GM12878 (cell line): ENCODE measurements at regions not wholly inside any gene's neighbourhood (a gene's known extent, or its start where the extent isn't known, plus 50 kb on each side); places are given as distances from the start of the nearest gene placed in this dataset.

Experiments used
- ATAC-seq: fragments of 200-7000 bp; cut with Tn5 transposase; 3 replicates; pipeline ENCODE4 v1.9.1; 2020; ENCODE audit warnings: mild to moderate bottlenecking, moderate library complexity
- BruUV-seq: library from RNA; stranded (reverse); fragments of 400-500 nt; replicated peaks from 2 replicates; lab custom pipeline; 2021; lab: Mats Ljungman, UMichigan
- CTCF ChIA-PET: fragments of 300-600 bp; sonication (Branson Sonifier 250); formaldehyde crosslinking; extraction: SDS; loops from one replicate; lab custom pipeline; 2021; ENCODE audit warnings: inconsistent platforms; lab: Yijun Ruan, JAX
- POLR2A ChIA-PET: fragments of 350-600 bp; formaldehyde crosslinking; extraction: SDS; loops from one replicate; lab custom pipeline; 2021; ENCODE audit warnings: inconsistent platforms; lab: Charles Lee
- RAD21 ChIA-PET: fragments of 300-600 bp; sonication (Branson Sonifier 250); formaldehyde crosslinking; loops from one replicate; lab custom pipeline; 2023; ENCODE audit warnings: antibody characterized with exemption; ENCODE audit not compliant: unreplicated experiment; lab: Charles Lee
- SMC1A ChIA-PET: fragments of 300-600 bp; sonication (Branson Sonifier 250); formaldehyde crosslinking; loops from one replicate; lab custom pipeline; 2023; ENCODE audit not compliant: unreplicated experiment, uncharacterized antibody; lab: Charles Lee
- DNase-seq: peaks from one replicate; pipeline ENCODE4 v3.0.0-alpha.2; 2011; ENCODE audit warnings: low read depth, low spot score
- FAIRE-seq: peaks from 3 replicates; lab custom pipeline; 2011; peaks lifted over from hg19 to GRCh38; lab: Jason Lieb, UNC
- H2AFZ ChIP-seq: 2 replicates; pipeline ENCODE4 v1.6.0; 2011; ENCODE audit warnings: low read depth, low read length, control low read depth; ENCODE audit not compliant: control insufficient read depth
- H3K27ac ChIP-seq: 2 replicates; pipeline ENCODE4 v1.5.1; 2011; ENCODE audit warnings: control low read depth; ENCODE audit not compliant: control insufficient read depth, insufficient read depth
- H3K27me3 ChIP-seq, 2 experiments: replicated peaks in 1 of 2; 2 replicates each; pipeline versions ENCODE4 v1.6.0 to v1.6.1; 2011; ENCODE audit warnings: low read length in 1 of 2; ENCODE audit not compliant: control insufficient read depth in 2 of 2, insufficient read depth in 2 of 2
- H3K36me3 ChIP-seq, 2 experiments: 2 replicates each; pipeline ENCODE4 v1.5.1; 2011; ENCODE audit warnings: low read length in 1 of 2; ENCODE audit not compliant: control insufficient read depth in 2 of 2, insufficient read depth in 2 of 2
- H3K4me1 ChIP-seq: 2 replicates; pipeline ENCODE4 v1.6.1; 2011; ENCODE audit warnings: mild to moderate bottlenecking, low read length, moderate library complexity, mixed read lengths; ENCODE audit not compliant: control insufficient read depth, insufficient read depth
- H3K4me2 ChIP-seq: 2 replicates; pipeline ENCODE4 v1.6.0; 2011; ENCODE audit warnings: control low read depth; ENCODE audit not compliant: control insufficient read depth, insufficient read depth
- H3K4me3 ChIP-seq: fragments of 200-600 bp; sonication (generic); 2 replicates; pipeline ENCODE4 v1.5.1; 2016
- H3K79me2 ChIP-seq: 2 replicates; pipeline ENCODE4 v1.6.0; 2011; ENCODE audit warnings: low read length; ENCODE audit not compliant: control insufficient read depth, insufficient read depth
- H3K9ac ChIP-seq: 2 replicates; pipeline ENCODE4 v1.8.0; 2011; ENCODE audit warnings: low read length, control low read depth, mixed read lengths; ENCODE audit not compliant: control insufficient read depth, insufficient read depth
- H3K9me3 ChIP-seq: replicated peaks from 3 replicates; pipeline ENCODE4 v1.5.1; 2011; ENCODE audit warnings: mild to moderate bottlenecking, low read length; ENCODE audit not compliant: control insufficient read depth, insufficient read depth
- H4K20me1 ChIP-seq: 2 replicates; pipeline ENCODE4 v1.6.0; 2011; ENCODE audit not compliant: control insufficient read depth, insufficient read depth
- ASH2L ChIP-seq: fragments of 300-600, 200-600 bp; sonication (generic); IDR thresholded peaks from 2 replicates; pipeline ENCODE4 v1.6.1; 2017; ENCODE audit warnings: low read depth, mild to moderate bottlenecking, borderline replicate concordance
- CBFB ChIP-seq: IDR thresholded peaks from 2 replicates; pipeline ENCODE4 v1.6.1; 2016; ENCODE audit warnings: antibody characterized with exemption, low read depth
- CEBPB ChIP-seq, 2 experiments: fragments of 150-350 bp in 1 of 2; IDR thresholded peaks; 2 replicates each; pipeline ENCODE4 v1.6.1; 2012 to 2014; ENCODE audit warnings: low read depth in 2 of 2, low read length in 2 of 2, borderline replicate concordance in 1 of 2, inconsistent platforms in 1 of 2
- CEBPZ ChIP-seq: fragments of 150-350 bp; IDR thresholded peaks from 2 replicates; pipeline ENCODE4 v1.6.1; 2016; ENCODE audit warnings: low read depth, low read length
- E2F8 ChIP-seq: fragments of 450-650 bp; IDR thresholded peaks from 2 replicates; pipeline ENCODE4 v1.6.1; 2018; ENCODE audit warnings: mild to moderate bottlenecking, low read depth, moderate library complexity; ENCODE audit not compliant: partially characterized antibody
- E4F1 ChIP-seq: fragments of 450-650 bp; IDR thresholded peaks from 2 replicates; pipeline ENCODE4 v1.6.1; 2018; ENCODE audit warnings: borderline replicate concordance, mild to moderate bottlenecking; ENCODE audit not compliant: partially characterized antibody
- EED ChIP-seq: sonication (generic); IDR thresholded peaks from 2 replicates; pipeline ENCODE4 v1.6.1; 2016; ENCODE audit warnings: antibody characterized with exemption, low read depth
- ESRRA ChIP-seq: IDR thresholded peaks from 2 replicates; pipeline ENCODE4 v1.6.1; 2012; ENCODE audit warnings: mild to moderate bottlenecking, low read length, improper control_type of control experiment
- EZH2 ChIP-seq: IDR thresholded peaks from 2 replicates; pipeline ENCODE4 v1.6.1; 2012; ENCODE audit warnings: low read depth, mild to moderate bottlenecking, control low read depth, inconsistent platforms, low read length, borderline replicate concordance; ENCODE audit not compliant: control insufficient read depth
- KAT2A ChIP-seq: conservative IDR thresholded peaks from 2 replicates; pipeline ENCODE4 v1.6.1; 2011; ENCODE audit warnings: low read depth, low read length; ENCODE audit not compliant: control insufficient read depth
- MYB ChIP-seq: fragments of 150-350 bp; IDR thresholded peaks from 2 replicates; pipeline ENCODE4 v1.6.1; 2014; ENCODE audit warnings: mild to moderate bottlenecking, low read depth, low read length, borderline replicate concordance
- SMC3 ChIP-seq: IDR thresholded peaks from 2 replicates; pipeline ENCODE4 v1.6.1; 2011; ENCODE audit warnings: low read length, improper control_type of control experiment, borderline replicate concordance
- SREBF1 ChIP-seq: IDR thresholded peaks from 2 replicates; pipeline ENCODE4 v1.6.1; 2012; ENCODE audit warnings: mild to moderate bottlenecking, low read length
- TARDBP ChIP-seq: IDR thresholded peaks from 2 replicates; pipeline ENCODE4 v1.6.1; 2016; ENCODE audit warnings: borderline replicate concordance
- in situ Hi-C: fragments of 300-500 bp; cut with MboI; formaldehyde crosslinking; loops from 9 replicates; pipeline ENCODE4 v1.14.3; 2018; ENCODE audit warnings: mixed read lengths
- intact Hi-C: fragments of 100-400 bp; cut with micrococcal nuclease; formaldehyde crosslinking; loops from one replicate; pipeline ENCODE4 v1.14.2; 2022; ENCODE audit not compliant: unreplicated experiment
- TF ChIP-seq, protein P1 (sequence below): fragments of 450-650 bp; IDR thresholded peaks from 2 replicates; pipeline ENCODE4 v1.6.1; 2017; ENCODE audit warnings: low read depth, mild to moderate bottlenecking, moderate library complexity

- TF ChIP-seq CEBPZ (no peak), ASH2L (no peak), SMC3 (no peak), CBFB (no peak), EZH2 (no peak)
- TF ChIP-seq, protein P1, sequence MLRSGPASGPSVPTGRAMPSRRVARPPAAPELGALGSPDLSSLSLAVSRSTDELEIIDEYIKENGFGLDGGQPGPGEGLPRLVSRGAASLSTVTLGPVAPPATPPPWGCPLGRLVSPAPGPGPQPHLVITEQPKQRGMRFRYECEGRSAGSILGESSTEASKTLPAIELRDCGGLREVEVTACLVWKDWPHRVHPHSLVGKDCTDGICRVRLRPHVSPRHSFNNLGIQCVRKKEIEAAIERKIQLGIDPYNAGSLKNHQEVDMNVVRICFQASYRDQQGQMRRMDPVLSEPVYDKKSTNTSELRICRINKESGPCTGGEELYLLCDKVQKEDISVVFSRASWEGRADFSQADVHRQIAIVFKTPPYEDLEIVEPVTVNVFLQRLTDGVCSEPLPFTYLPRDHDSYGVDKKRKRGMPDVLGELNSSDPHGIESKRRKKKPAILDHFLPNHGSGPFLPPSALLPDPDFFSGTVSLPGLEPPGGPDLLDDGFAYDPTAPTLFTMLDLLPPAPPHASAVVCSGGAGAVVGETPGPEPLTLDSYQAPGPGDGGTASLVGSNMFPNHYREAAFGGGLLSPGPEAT: no peak
Measured at GRCh38 chr12:116647813-116648212, 88.6 kb downstream of the MAP1LC3B2 start (continued).

DNA sequence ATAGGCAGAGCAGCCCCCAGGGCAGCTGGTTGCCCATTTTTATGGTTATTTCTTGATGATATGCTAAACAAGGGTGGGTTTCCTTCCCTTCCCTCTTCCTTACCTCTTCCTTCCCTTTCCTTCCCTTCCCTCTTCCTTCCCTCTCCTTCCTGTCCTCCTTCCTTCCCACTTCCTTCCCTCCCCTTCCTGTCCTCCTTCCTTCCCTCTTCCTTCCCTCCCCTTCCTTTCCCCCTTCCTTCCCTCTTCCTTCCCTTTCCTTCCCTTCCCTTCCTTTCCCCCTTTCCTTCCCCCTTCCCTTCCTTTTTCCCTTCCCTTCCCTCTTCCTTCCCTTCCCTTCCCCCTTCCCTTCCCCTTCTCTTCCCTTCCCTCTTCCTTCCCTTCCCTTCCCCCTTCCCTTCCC, 87.7 kb downstream of the MAP1LC3B2 start:
- intact Hi-C loops: no loop called here
- TF ChIP-seq KAT2A (no peak), CEBPB (IDR thresholded peaks at IDR 0.05; ENCODE audit: borderline replicate concordance in 1 of 2, low read depth in 2 of 2, low read length in 2 of 2) (no peak), EED (no peak), E2F8 (no peak), SREBF1 (no peak), MYB (no peak), E4F1 (no peak), TARDBP (no peak), ESRRA (no peak)

More for the DNA sequence above, 87.7 kb downstream of the MAP1LC3B2 start:
- Histone ChIP-seq H3K9me3 (peaks cover 2% of the 10 kb centered on the region; the same call in 1 of the 3 replicates), H3K4me3 (no peak overlapping the region), H3K4me2 (no peak overlapping the region), H3K4me1 (no peaks in the 10 kb centered on the region), H4K20me1 (no peaks in the 10 kb centered on the region), H3K27me3 (peaks cover 3 to 8% of the 10 kb centered on the region in 2 experiments), H3K36me3 (no peaks in the 10 kb centered on the region), H3K27ac (no peak overlapping the region), H3K79me2 (no peaks in the 10 kb centered on the region), H2AFZ (no peak overlapping the region), H3K9ac (no peak overlapping the region)
- ChIA-PET SMC1A (no interaction called here), POLR2A (no interaction called here), CTCF (interaction anchor here (1.0 kb wide), 1 partner anchor 37 kb away, joined by 3 read pairs; no protein-coding TSS in a partner anchor), RAD21 (no interaction called here)
- FAIRE-seq: no peak
- no peak for ATAC-seq
- no peak for DNase-seq
- BruUV-seq: no TSS peak
- in situ Hi-C loops: no loop called here
